WTC11 (cell line): ENCODE measurements at regions not wholly inside any gene's neighbourhood (a gene's known extent, or its start where the extent isn't known, plus 50 kb on each side); places are given as distances from the start of the nearest gene placed in this dataset.

ENCODE experiments used
- ATAC-seq: fragments of 200-7000 bp; cut with Tn5 transposase; 2 replicates; pipeline ENCODE4 v1.10.0; 2021; ENCODE audit warnings: mild to moderate bottlenecking, moderate library complexity
- CTCF ChIA-PET: fragments of 300-600 bp; sonication (Branson Sonifier 250); formaldehyde crosslinking; loops from one replicate; lab custom pipeline; 2021; ENCODE audit warnings: antibody characterized with exemption; lab: Charles Lee
- POLR2A ChIA-PET: fragments of 350-600 bp; sonication (Branson Sonifier 250); formaldehyde crosslinking; loops from one replicate; lab custom pipeline; 2021; ENCODE audit warnings: antibody characterized with exemption; lab: Charles Lee
- DNase-seq: peaks from one replicate; pipeline ENCODE4 v3.0.0; 2021; ENCODE audit warnings: low spot score
- H3K27ac Mint-ChIP-seq: 2 replicates; pipeline ENCODE4 v1.8.0; 2021; ENCODE audit warnings: mixed read lengths
- H3K27me3 Mint-ChIP-seq: 2 replicates; pipeline ENCODE4 v1.8.0; 2021; ENCODE audit warnings: low read depth, mild to moderate bottlenecking, moderate library complexity, mixed read lengths
- H3K36me3 Mint-ChIP-seq: 2 replicates; pipeline ENCODE4 v1.8.0; 2021; ENCODE audit warnings: mixed read lengths
- H3K4me1 Mint-ChIP-seq: 2 replicates; pipeline ENCODE4 v1.8.0; 2022; ENCODE audit warnings: mixed read lengths
- H3K4me3 Mint-ChIP-seq: 2 replicates; pipeline ENCODE4 v1.8.0; 2021; ENCODE audit warnings: mild to moderate bottlenecking, moderate library complexity, mixed read lengths
- H3K9me3 Mint-ChIP-seq: 2 replicates; pipeline ENCODE4 v1.8.0; 2021; ENCODE audit warnings: mixed read lengths
- CTCF ChIP-seq: fragments of 200-600 bp; IDR thresholded peaks from 2 replicates; pipeline ENCODE4 v1.8.0; 2022; ENCODE audit warnings: antibody characterized with exemption
- ELF4 ChIP-seq: sonication (generic); formaldehyde crosslinking; IDR thresholded peaks from 2 replicates; pipeline ENCODE4 v1.8.1; 2022; ENCODE audit warnings: low read depth, mild to moderate bottlenecking, moderate library complexity, missing genetic modification reagents
- FOXJ3 ChIP-seq: sonication (generic); formaldehyde crosslinking; IDR thresholded peaks from 2 replicates; pipeline ENCODE4 v1.9.0; 2021; ENCODE audit warnings: missing genetic modification reagents, mild to moderate bottlenecking, borderline replicate concordance
- GTF2I ChIP-seq: fragments of 250-450 bp; sonication (Bioruptor Pico); conservative IDR thresholded peaks from 2 replicates; pipeline ENCODE4 v1.4.0; 2021; ENCODE audit warnings: mild to moderate bottlenecking
- IRF1 ChIP-seq: sonication (generic); formaldehyde crosslinking; IDR thresholded peaks from 2 replicates; pipeline ENCODE4 v1.8.0; 2023; ENCODE audit warnings: missing genetic modification reagents
- KAT7 ChIP-seq: sonication (generic); formaldehyde crosslinking; IDR thresholded peaks from 2 replicates; pipeline ENCODE4 v1.8.1; 2023; ENCODE audit warnings: missing genetic modification reagents, mild to moderate bottlenecking, borderline replicate concordance
- PRDM15 ChIP-seq: sonication (generic); formaldehyde crosslinking; IDR thresholded peaks from 2 replicates; pipeline ENCODE4 v1.8.0; 2022; ENCODE audit warnings: missing genetic modification reagents
- SP1 ChIP-seq: sonication (generic); formaldehyde crosslinking; conservative IDR thresholded peaks from 2 replicates; pipeline ENCODE4 v1.8.1; 2022; ENCODE audit warnings: missing genetic modification reagents
- TEAD1 ChIP-seq: sonication (generic); formaldehyde crosslinking; IDR thresholded peaks from 2 replicates; pipeline ENCODE4 v1.8.0; 2022; ENCODE audit warnings: mild to moderate bottlenecking, missing genetic modification reagents
- ZNF138 ChIP-seq: sonication (generic); formaldehyde crosslinking; conservative IDR thresholded peaks from 2 replicates; pipeline ENCODE4 v1.8.1; 2022; ENCODE audit warnings: mild to moderate bottlenecking, moderate library complexity, missing genetic modification reagents
- ZNF425 ChIP-seq: fragments of 250-450 bp; sonication (Bioruptor Pico); conservative IDR thresholded peaks from 2 replicates; pipeline ENCODE4 v1.9.0; 2021; ENCODE audit warnings: mild to moderate bottlenecking
- TF ChIP-seq, protein P1 (sequence below): sonication (generic); formaldehyde crosslinking; IDR thresholded peaks from 2 replicates; pipeline ENCODE4 v1.8.1; 2023; ENCODE audit warnings: mild to moderate bottlenecking, missing genetic modification reagents, borderline replicate concordance
- TF ChIP-seq, protein P2 (sequence below): sonication (generic); formaldehyde crosslinking; IDR thresholded peaks from 2 replicates; pipeline ENCODE4 v1.8.1; 2022; ENCODE audit warnings: mild to moderate bottlenecking, moderate library complexity, missing genetic modification reagents
- TF ChIP-seq, protein P3 (sequence below): sonication (generic); formaldehyde crosslinking; IDR thresholded peaks from 2 replicates; pipeline ENCODE4 v1.8.0; 2022; ENCODE audit warnings: mild to moderate bottlenecking, missing genetic modification reagents

DNA sequence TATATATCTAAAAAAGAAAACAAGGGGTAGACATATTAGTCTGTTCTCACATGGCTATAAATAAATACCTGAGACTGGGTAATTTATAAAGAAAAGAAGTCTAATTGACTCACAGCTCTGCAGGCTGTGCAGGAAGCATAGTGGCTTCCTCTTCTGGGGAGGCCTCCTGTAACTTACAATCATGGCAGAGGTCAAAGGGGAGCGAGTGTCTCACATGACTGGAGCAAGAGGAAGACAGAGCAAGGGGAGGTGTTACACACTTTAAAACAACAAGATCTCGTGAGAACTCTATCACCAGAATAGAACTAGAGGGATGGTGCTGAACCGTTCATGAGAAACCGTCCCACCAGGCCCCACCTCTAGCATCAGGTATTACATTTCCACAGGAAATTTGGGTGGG, 616.8 kb downstream of the TLE4 start:
- Mint-ChIP-seq H3K4me1 (no peaks in the 10 kb centered on the region), H3K27ac (no peak overlapping the region), H3K27me3 (no peaks in the 10 kb centered on the region), H3K36me3 (peaks cover 10% of the 10 kb centered on the region), H3K4me3 (no peak overlapping the region), H3K9me3 (peaks cover 16% of the 10 kb centered on the region)
- DNase-seq (no peak), ATAC-seq (no peak)
- ChIA-PET POLR2A (no interaction called here), CTCF (no interaction called here)
- no peak for TF ChIP-seq TEAD1 (CRISPR knock-in tag)
- no peak for TF ChIP-seq PRDM15 (CRISPR knock-in tag)
- TF ChIP-seq, protein P1, sequence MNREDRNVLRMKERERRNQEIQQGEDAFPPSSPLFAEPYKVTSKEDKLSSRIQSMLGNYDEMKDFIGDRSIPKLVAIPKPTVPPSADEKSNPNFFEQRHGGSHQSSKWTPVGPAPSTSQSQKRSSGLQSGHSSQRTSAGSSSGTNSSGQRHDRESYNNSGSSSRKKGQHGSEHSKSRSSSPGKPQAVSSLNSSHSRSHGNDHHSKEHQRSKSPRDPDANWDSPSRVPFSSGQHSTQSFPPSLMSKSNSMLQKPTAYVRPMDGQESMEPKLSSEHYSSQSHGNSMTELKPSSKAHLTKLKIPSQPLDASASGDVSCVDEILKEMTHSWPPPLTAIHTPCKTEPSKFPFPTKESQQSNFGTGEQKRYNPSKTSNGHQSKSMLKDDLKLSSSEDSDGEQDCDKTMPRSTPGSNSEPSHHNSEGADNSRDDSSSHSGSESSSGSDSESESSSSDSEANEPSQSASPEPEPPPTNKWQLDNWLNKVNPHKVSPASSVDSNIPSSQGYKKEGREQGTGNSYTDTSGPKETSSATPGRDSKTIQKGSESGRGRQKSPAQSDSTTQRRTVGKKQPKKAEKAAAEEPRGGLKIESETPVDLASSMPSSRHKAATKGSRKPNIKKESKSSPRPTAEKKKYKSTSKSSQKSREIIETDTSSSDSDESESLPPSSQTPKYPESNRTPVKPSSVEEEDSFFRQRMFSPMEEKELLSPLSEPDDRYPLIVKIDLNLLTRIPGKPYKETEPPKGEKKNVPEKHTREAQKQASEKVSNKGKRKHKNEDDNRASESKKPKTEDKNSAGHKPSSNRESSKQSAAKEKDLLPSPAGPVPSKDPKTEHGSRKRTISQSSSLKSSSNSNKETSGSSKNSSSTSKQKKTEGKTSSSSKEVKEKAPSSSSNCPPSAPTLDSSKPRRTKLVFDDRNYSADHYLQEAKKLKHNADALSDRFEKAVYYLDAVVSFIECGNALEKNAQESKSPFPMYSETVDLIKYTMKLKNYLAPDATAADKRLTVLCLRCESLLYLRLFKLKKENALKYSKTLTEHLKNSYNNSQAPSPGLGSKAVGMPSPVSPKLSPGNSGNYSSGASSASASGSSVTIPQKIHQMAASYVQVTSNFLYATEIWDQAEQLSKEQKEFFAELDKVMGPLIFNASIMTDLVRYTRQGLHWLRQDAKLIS (CRISPR knock-in tag), result no peak
- no peak for TF ChIP-seq FOXJ3 (CRISPR knock-in tag)
- TF ChIP-seq IRF1 (CRISPR knock-in tag), result no peak
- TF ChIP-seq CTCF, result no peak
- TF ChIP-seq ZNF138, result no peak
- no peak for TF ChIP-seq KAT7 (CRISPR knock-in tag)
- no peak for TF ChIP-seq ZNF425 (CRISPR knock-in tag)
- TF ChIP-seq ELF4 (CRISPR knock-in tag), result no peak

DNA sequence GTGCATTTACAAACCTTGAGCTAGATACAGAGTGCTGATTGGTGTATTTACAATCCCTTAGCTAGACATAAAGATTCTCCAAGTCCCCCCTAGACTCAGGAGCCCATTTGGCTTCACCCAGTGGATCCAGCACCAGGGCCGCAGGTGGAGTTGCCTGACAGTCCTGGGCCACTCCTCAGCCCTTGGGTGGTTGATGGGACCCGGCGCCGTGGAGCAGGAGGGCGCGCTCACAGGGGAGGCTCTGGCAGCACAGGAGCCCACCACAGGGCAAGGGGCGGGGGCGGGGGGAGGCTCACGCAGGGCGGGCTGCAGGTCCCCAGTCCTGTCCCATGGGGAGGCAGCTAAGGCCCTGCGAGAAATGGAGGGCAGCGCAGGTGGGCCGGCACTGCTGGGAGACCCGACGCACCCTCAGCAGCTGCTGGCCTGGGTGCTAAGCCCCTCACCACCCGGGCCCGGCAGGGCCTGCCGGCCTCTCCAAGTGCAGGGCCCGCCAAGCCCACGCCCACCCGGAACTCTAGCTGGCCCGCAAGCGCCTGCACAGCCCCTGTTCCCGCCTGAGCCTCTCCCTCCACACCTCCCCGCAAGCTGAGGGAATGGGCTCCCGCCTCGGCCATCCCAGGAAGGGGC, 613.5 kb downstream of the TLE4 start:
- no peak overlapping the region for H3K27ac Mint-ChIP-seq
- H3K9me3 Mint-ChIP-seq, result peaks cover 33% of the 10 kb centered on the region
- ATAC-seq (no peak), DNase-seq (no peak)
- POLR2A ChIA-PET, result no interaction called here
- CTCF ChIA-PET, result no interaction called here
- H3K4me1 Mint-ChIP-seq, result peaks cover 4% of the 10 kb centered on the region; the same call in 1 of the 2 replicates
- no peak overlapping the region for H3K4me3 Mint-ChIP-seq
- H3K27me3 Mint-ChIP-seq, result no peaks in the 10 kb centered on the region
- H3K36me3 Mint-ChIP-seq, result peaks cover 28% of the 10 kb centered on the region
- TF ChIP-seq, protein P2, sequence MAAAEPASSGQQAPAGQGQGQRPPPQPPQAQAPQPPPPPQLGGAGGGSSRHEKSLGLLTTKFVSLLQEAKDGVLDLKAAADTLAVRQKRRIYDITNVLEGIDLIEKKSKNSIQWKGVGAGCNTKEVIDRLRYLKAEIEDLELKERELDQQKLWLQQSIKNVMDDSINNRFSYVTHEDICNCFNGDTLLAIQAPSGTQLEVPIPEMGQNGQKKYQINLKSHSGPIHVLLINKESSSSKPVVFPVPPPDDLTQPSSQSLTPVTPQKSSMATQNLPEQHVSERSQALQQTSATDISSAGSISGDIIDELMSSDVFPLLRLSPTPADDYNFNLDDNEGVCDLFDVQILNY (CRISPR knock-in tag), result no peak
- no peak for TF ChIP-seq GTF2I (CRISPR knock-in tag)
- no peak for TF ChIP-seq SP1
- TF ChIP-seq, protein P3, sequence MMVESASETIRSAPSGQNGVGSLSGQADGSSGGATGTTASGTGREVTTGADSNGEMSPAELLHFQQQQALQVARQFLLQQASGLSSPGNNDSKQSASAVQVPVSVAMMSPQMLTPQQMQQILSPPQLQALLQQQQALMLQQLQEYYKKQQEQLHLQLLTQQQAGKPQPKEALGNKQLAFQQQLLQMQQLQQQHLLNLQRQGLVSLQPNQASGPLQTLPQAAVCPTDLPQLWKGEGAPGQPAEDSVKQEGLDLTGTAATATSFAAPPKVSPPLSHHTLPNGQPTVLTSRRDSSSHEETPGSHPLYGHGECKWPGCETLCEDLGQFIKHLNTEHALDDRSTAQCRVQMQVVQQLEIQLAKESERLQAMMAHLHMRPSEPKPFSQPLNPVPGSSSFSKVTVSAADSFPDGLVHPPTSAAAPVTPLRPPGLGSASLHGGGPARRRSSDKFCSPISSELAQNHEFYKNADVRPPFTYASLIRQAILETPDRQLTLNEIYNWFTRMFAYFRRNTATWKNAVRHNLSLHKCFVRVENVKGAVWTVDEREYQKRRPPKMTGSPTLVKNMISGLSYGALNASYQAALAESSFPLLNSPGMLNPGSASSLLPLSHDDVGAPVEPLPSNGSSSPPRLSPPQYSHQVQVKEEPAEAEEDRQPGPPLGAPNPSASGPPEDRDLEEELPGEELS (CRISPR knock-in tag), result no peak
